K562 (cell line): ENCODE measurements at regions not wholly inside any gene's neighbourhood (a gene's known extent, or its start where the extent isn't known, plus 50 kb on each side); places are given as distances from the start of the nearest gene placed in this dataset.

Experiments used
- BHLHE40 ChIP-seq: IDR thresholded peaks from 2 replicates; pipeline ENCODE4 v1.6.1; 2011; ENCODE audit warnings: low read length, improper control_type of control experiment
- ELF1 ChIP-seq: fragments of 200-800 bp; sonication (Bioruptor generic); IDR thresholded peaks from 2 replicates; pipeline ENCODE4 v1.6.1; 2016; ENCODE audit warnings: missing genetic modification characterization, missing compliant biosample characterization
- EZH2 ChIP-seq: IDR thresholded peaks from 2 replicates; pipeline ENCODE4 v1.6.1; 2012; ENCODE audit warnings: low read depth, mild to moderate bottlenecking, inconsistent platforms, low read length, borderline replicate concordance
- GTF2F1 ChIP-seq: IDR thresholded peaks from 2 replicates; pipeline ENCODE4 v1.6.1; 2011; ENCODE audit warnings: low read depth, low read length, improper control_type of control experiment
- JUNB ChIP-seq: fragments of 450-650 bp; formaldehyde crosslinking; conservative IDR thresholded peaks from 2 replicates; pipeline ENCODE4 v1.4.0; 2020; ENCODE audit warnings: mild to moderate bottlenecking
- NCOA1 ChIP-seq: fragments of 450-650 bp; IDR thresholded peaks from 2 replicates; pipeline ENCODE4 v1.6.1; 2016; ENCODE audit warnings: low read depth
- POLR2A ChIP-seq: fragments of 450-650 bp; conservative IDR thresholded peaks from 2 replicates; pipeline ENCODE4 v1.6.1; 2016
- TAF7 ChIP-seq: fragments of 450-650 bp; IDR thresholded peaks from 2 replicates; pipeline ENCODE4 v1.6.1; 2016; ENCODE audit warnings: missing genetic modification characterization, missing compliant biosample characterization
- TOE1 ChIP-seq, 2 experiments: fragments of 450-650 bp in 1 of 2; sonication (generic) in 1 of 2; formaldehyde crosslinking in 1 of 2; IDR thresholded peaks; 2 replicates each; pipeline versions ENCODE4 v1.7.1 to v1.8.0; 2016 to 2022; ENCODE audit warnings: borderline replicate concordance in 2 of 2, mild to moderate bottlenecking in 2 of 2, antibody characterized with exemption in 1 of 2, inconsistent platforms in 1 of 2, low read depth in 1 of 2, missing genetic modification reagents in 1 of 2, moderate library complexity in 1 of 2
- YY1 ChIP-seq, 3 experiments: IDR thresholded peaks; 2 replicates each; pipeline ENCODE4 v1.6.1; 2011; ENCODE audit warnings: low read length in 2 of 3, mild to moderate bottlenecking in 2 of 3, moderate library complexity in 2 of 3, borderline replicate concordance in 1 of 3, control low read depth in 1 of 3, low read depth in 1 of 3; ENCODE audit not compliant: insufficient read depth in 3 of 3, insufficient replicate concordance in 2 of 3, control insufficient read depth in 1 of 3, insufficient read length in 1 of 3; ENCODE audit errors: extremely low read depth in 1 of 3
- ZC3H4 ChIP-seq: sonication (generic); formaldehyde crosslinking; IDR thresholded peaks from 2 replicates; pipeline ENCODE4 v1.9.0; 2021; ENCODE audit warnings: missing genetic modification reagents, borderline replicate concordance
- ZNF384 ChIP-seq: IDR thresholded peaks from 2 replicates; pipeline ENCODE4 v1.6.1; 2012; ENCODE audit warnings: low read depth, low read length, improper control_type of control experiment
- TF ChIP-seq, protein P1 (sequence below), 3 experiments: IDR thresholded peaks in 2 of 3; conservative IDR thresholded peaks in 1 of 3; 2 replicates each; pipeline ENCODE4 v1.5.1; 2011 to 2012; ENCODE audit warnings: low read length in 3 of 3, mild to moderate bottlenecking in 3 of 3, control low read depth in 2 of 3, improper control_type of control experiment in 1 of 3, inconsistent platforms in 1 of 3, low read depth in 1 of 3, mixed read lengths in 1 of 3, moderate library complexity in 1 of 3; ENCODE audit not compliant: insufficient read depth in 2 of 3
- TF ChIP-seq, protein P2 (sequence below): fragments of 150-350 bp; conservative IDR thresholded peaks from 2 replicates; pipeline ENCODE4 v1.6.1; 2014; ENCODE audit warnings: low read length

DNA sequence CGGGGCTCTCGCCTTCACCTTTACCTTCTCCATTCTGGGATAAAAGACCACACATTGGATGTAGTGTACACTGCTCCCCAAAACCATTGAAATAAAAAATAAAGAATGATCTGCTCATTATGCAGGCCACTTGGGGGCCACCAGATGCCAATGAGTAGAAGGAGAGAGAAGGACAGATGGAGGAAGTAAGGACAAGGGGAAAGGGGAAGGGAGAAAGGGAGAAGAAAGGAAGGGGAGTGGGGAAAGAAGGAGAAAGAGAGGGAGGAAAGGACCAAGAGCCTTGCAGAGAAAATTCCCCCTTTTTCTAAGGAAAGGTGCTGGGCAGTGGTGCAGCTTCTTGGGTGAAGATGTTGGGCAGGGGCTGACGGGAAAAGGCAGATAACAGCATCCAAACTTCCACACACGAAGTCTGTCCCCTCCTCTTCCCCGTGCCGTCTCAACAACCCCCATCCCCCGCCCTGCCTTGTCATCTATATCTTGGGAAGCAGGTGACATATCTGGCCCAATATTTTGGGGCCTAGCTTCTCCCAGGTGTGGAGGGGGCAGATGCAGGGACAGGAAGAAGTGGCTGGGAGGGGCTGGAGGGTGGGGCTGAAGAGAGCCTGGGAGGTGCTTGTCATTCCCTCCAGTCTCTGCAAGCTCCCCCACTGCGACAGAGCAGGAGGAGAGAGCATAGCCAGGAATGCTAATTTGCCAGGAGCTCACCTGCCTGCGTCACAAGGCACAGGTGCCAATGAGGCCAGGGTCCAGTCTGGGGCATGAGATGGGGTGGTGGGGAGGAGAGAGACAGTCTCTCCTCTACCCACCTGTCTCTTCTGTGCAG lies 107.5 kb downstream of the SINHCAF start:
- TF ChIP-seq ZNF384 (no peak), YY1 (IDR thresholded peaks at IDR 0.05; ENCODE audit: borderline replicate concordance in 1 of 3, control insufficient read depth in 1 of 3, extremely low read depth in 1 of 3, insufficient read depth in 3 of 3, insufficient read length in 1 of 3, insufficient replicate concordance in 2 of 3, low read depth in 1 of 3, low read length in 2 of 3) (no peak), ZC3H4 (CRISPR knock-in tag) (no peak), POLR2A (no peak), TOE1 (IDR thresholded peaks at IDR 0.05; ENCODE audit: borderline replicate concordance) (no peak), TOE1 (CRISPR knock-in tag; IDR thresholded peaks at IDR 0.05; ENCODE audit: borderline replicate concordance, low read depth) (no peak), ELF1 (tag) (no peak), EZH2 (no peak), TAF7 (no peak), NCOA1 (no peak), BHLHE40 (no peak), GTF2F1 (no peak), JUNB (CRISPR knock-in tag) (no peak)
- TF ChIP-seq, protein P1, sequence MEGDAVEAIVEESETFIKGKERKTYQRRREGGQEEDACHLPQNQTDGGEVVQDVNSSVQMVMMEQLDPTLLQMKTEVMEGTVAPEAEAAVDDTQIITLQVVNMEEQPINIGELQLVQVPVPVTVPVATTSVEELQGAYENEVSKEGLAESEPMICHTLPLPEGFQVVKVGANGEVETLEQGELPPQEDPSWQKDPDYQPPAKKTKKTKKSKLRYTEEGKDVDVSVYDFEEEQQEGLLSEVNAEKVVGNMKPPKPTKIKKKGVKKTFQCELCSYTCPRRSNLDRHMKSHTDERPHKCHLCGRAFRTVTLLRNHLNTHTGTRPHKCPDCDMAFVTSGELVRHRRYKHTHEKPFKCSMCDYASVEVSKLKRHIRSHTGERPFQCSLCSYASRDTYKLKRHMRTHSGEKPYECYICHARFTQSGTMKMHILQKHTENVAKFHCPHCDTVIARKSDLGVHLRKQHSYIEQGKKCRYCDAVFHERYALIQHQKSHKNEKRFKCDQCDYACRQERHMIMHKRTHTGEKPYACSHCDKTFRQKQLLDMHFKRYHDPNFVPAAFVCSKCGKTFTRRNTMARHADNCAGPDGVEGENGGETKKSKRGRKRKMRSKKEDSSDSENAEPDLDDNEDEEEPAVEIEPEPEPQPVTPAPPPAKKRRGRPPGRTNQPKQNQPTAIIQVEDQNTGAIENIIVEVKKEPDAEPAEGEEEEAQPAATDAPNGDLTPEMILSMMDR (IDR thresholded peaks at IDR 0.05 in 2 of 3, conservative IDR thresholded peaks at IDR 0.05 in 1 of 3; ENCODE audit: insufficient read depth in 2 of 3, low read depth in 1 of 3, low read length in 3 of 3), result no peak
- TF ChIP-seq, protein P2, sequence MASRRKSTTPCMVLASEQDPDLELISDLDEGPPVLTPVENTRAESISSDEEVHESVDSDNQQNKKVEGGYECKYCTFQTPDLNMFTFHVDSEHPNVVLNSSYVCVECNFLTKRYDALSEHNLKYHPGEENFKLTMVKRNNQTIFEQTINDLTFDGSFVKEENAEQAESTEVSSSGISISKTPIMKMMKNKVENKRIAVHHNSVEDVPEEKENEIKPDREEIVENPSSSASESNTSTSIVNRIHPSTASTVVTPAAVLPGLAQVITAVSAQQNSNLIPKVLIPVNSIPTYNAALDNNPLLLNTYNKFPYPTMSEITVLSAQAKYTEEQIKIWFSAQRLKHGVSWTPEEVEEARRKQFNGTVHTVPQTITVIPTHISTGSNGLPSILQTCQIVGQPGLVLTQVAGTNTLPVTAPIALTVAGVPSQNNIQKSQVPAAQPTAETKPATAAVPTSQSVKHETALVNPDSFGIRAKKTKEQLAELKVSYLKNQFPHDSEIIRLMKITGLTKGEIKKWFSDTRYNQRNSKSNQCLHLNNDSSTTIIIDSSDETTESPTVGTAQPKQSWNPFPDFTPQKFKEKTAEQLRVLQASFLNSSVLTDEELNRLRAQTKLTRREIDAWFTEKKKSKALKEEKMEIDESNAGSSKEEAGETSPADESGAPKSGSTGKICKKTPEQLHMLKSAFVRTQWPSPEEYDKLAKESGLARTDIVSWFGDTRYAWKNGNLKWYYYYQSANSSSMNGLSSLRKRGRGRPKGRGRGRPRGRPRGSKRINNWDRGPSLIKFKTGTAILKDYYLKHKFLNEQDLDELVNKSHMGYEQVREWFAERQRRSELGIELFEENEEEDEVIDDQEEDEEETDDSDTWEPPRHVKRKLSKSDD, result no peak
